NCI-H1048 (cell line): ENCODE measurements at regions not wholly inside any gene's neighbourhood (a gene's known extent, or its start where the extent isn't known, plus 50 kb on each side); places are given as distances from the start of the nearest gene placed in this dataset.

Experiments used
- DNase-seq: peaks from one replicate; lab custom pipeline; 2025; lab: John Stamatoyannopoulos, UW

- no peak for DNase-seq
Observed at GRCh38 chr14:44297437-44297836, 209.6 kb downstream of the FSCB start.

GRCh38 chr14:44291366-44291915, 215.6 kb downstream of the FSCB start:
- DNase-seq = no peak

GRCh38 chr14:44287858-44288257, 219.2 kb downstream of the FSCB start:
- DNase-seq = no peak

- no peak for DNase-seq
Observed at GRCh38 chr14:44286201-44286600, 220.9 kb downstream of the FSCB start.

GRCh38 chr14:44283836-44284235, 223.2 kb downstream of the FSCB start:
- DNase-seq = no peak

GRCh38 chr14:44279357-44279756, 227.7 kb downstream of the FSCB start:
- no peak for DNase-seq

GRCh38 chr14:44271637-44272036, 235.4 kb downstream of the FSCB start:
- no peak for DNase-seq

- DNase-seq = no peak
Observed at GRCh38 chr14:44271006-44271405, 236.1 kb downstream of the FSCB start.

GRCh38 chr14:44265246-44265645, 241.8 kb downstream of the FSCB start:
- DNase-seq = no peak

- DNase-seq = no peak
Observed at GRCh38 chr14:44215660-44216059, 291.4 kb downstream of the FSCB start.

- no peak for DNase-seq
Observed at GRCh38 chr14:44211718-44212117, 295.4 kb downstream of the FSCB start.

- DNase-seq = no peak
Observed at GRCh38 chr14:44204061-44204835, 302.8 kb downstream of the FSCB start.

- DNase-seq = no peak
Observed at GRCh38 chr14:44180975-44181374, 326.1 kb downstream of the FSCB start.

GRCh38 chr14:44170556-44170955, 336.5 kb downstream of the FSCB start:
- DNase-seq = no peak

GRCh38 chr14:44170101-44170500, 337.0 kb downstream of the FSCB start:
- DNase-seq = no peak

- no peak for DNase-seq
Observed at GRCh38 chr14:44168566-44168965, 338.5 kb downstream of the FSCB start.

- no peak for DNase-seq
Observed at GRCh38 chr14:44166611-44167010, 340.5 kb downstream of the FSCB start.

GRCh38 chr14:44165936-44166335, 341.1 kb downstream of the FSCB start:
- no peak for DNase-seq

- DNase-seq = no peak
Observed at GRCh38 chr14:44165286-44165685, 341.8 kb downstream of the FSCB start.

- DNase-seq = no peak
Observed at GRCh38 chr14:44163946-44164345, 343.1 kb downstream of the FSCB start.

- no peak for DNase-seq
Observed at GRCh38 chr14:44162197-44162596, 344.9 kb downstream of the FSCB start.

- DNase-seq = no peak
Observed at GRCh38 chr14:44154874-44155273, 352.2 kb downstream of the FSCB start.

GRCh38 chr14:44154446-44154845, 352.6 kb downstream of the FSCB start:
- DNase-seq = no peak
